HCT116 (cell line): ENCODE measurements at regions not wholly inside any gene's neighbourhood (a gene's known extent, or its start where the extent isn't known, plus 50 kb on each side); places are given as distances from the start of the nearest gene placed in this dataset.

Experiments used
- ATAC-seq: fragments of 200-7000 bp; cut with Tn5 transposase; 2 replicates; pipeline ENCODE4 v1.9.1; 2020; ENCODE audit warnings: mild to moderate bottlenecking, moderate library complexity
- BruUV-seq: library from RNA; stranded (reverse); fragments of 400-500 nt; replicated peaks from 2 replicates; lab custom pipeline; 2021; lab: Mats Ljungman, UMichigan
- CTCF ChIA-PET: fragments of 300-600 bp; sonication (Branson Sonifier 250); formaldehyde crosslinking; loops from one replicate; lab custom pipeline; 2021; ENCODE audit warnings: antibody characterized with exemption; lab: Charles Lee
- POLR2A ChIA-PET: fragments of 300-600, 350-600 bp; sonication (Branson Sonifier 250); formaldehyde crosslinking; loops from one replicate; lab custom pipeline; 2021; ENCODE audit warnings: antibody characterized with exemption; lab: Charles Lee
- RAD21 ChIA-PET, 2 experiments: fragments of 300-600 bp; sonication (Branson Sonifier 250); formaldehyde crosslinking; loops; one replicate each; lab custom pipeline; 2023; ENCODE audit warnings: low total read pairs in 2 of 2; ENCODE audit not compliant: uncharacterized antibody in 2 of 2, unreplicated experiment in 2 of 2, low non-redundant PET in 1 of 2; lab: Charles Lee
- DNase-seq: peaks from one replicate; pipeline ENCODE4 v3.0.0-alpha.2; 2010; ENCODE audit warnings: low read depth, low spot score
- H2AFZ ChIP-seq: fragments of 200-600 bp; shearing (Covaris generic), sonication (generic); 2 replicates; pipeline ENCODE4 v1.6.1; 2017; ENCODE audit warnings: low read depth, mixed run types, mixed read lengths, antibody characterized with exemption, low read length; ENCODE audit not compliant: poor library complexity, severe bottlenecking
- H3K27ac ChIP-seq: 2 replicates; pipeline ENCODE4 v1.5.1; 2012; ENCODE audit warnings: low read depth, low read length
- H3K27me3 ChIP-seq: fragments of 200-600 bp; sonication (generic); 2 replicates; pipeline ENCODE4 v1.6.1; 2016; ENCODE audit warnings: mixed run types, low read length, mixed read lengths; ENCODE audit not compliant: insufficient read depth
- H3K36me3 ChIP-seq, 2 experiments: fragments of 200-500 bp in 1 of 2; fragments of 200-600 bp in 1 of 2; sonication (Bioruptor generic) in 1 of 2; sonication (generic) in 1 of 2; 2 replicates each; pipeline versions ENCODE4 v1.5.1 to v1.6.1; 2014 to 2016; ENCODE audit warnings: low read length in 2 of 2, inconsistent platforms in 1 of 2, mixed read lengths in 1 of 2, mixed run types in 1 of 2; ENCODE audit not compliant: insufficient read depth in 2 of 2, control insufficient read depth in 1 of 2
- H3K4me1 ChIP-seq, 2 experiments: fragments of 200-600 bp in 1 of 2; sonication (generic) in 1 of 2; 2 replicates each; pipeline versions ENCODE4 v1.5.1 to v1.6.1; 2012 to 2017; ENCODE audit warnings: low read length in 2 of 2, inconsistent platforms in 1 of 2, mild to moderate bottlenecking in 1 of 2, mixed read lengths in 1 of 2, mixed run types in 1 of 2, moderate library complexity in 1 of 2; ENCODE audit not compliant: insufficient read depth in 2 of 2, control insufficient read depth in 1 of 2
- H3K4me2 ChIP-seq: fragments of 200-600 bp; sonication (generic); 2 replicates; pipeline ENCODE4 v1.6.1; 2017; ENCODE audit warnings: mixed run types, low read length, mixed read lengths
- H3K4me3 ChIP-seq, 2 experiments: fragments of 200-600 bp in 1 of 2; sonication (generic) in 1 of 2; replicated peaks in 1 of 2; 2 replicates each; pipeline ENCODE4 v1.5.1; 2011 to 2016; ENCODE audit warnings: low read length in 2 of 2, control low read depth in 1 of 2, low read depth in 1 of 2, mild to moderate bottlenecking in 1 of 2, mixed read lengths in 1 of 2, mixed run types in 1 of 2
- H3K79me2 ChIP-seq: fragments of 200-600 bp; sonication (generic); 2 replicates; pipeline ENCODE4 v1.6.1; 2017; ENCODE audit warnings: mild to moderate bottlenecking, mixed run types, low read length, moderate library complexity, mixed read lengths; ENCODE audit not compliant: insufficient read depth
- H3K9ac ChIP-seq: fragments of 200-600 bp; sonication (generic); 2 replicates; pipeline ENCODE4 v1.6.1; 2016; ENCODE audit warnings: low read length, mixed read lengths
- H3K9me2 ChIP-seq: fragments of 200-600 bp; sonication (generic), shearing (Covaris generic); 2 replicates; pipeline ENCODE4 v1.6.1; 2017; ENCODE audit warnings: mixed run types, mild to moderate bottlenecking, moderate library complexity; ENCODE audit not compliant: insufficient read depth
- H3K9me3 ChIP-seq, 2 experiments: fragments of 200-500 bp in 1 of 2; fragments of 200-600 bp in 1 of 2; sonication (Bioruptor generic) in 1 of 2; sonication (generic) in 1 of 2; 2 replicates each; pipeline ENCODE4 v1.6.1; 2014 to 2017; ENCODE audit warnings: low read length in 2 of 2, mixed read lengths in 2 of 2, inconsistent platforms in 1 of 2, low read depth in 1 of 2, mild to moderate bottlenecking in 1 of 2, mixed run types in 1 of 2, moderate library complexity in 1 of 2; ENCODE audit not compliant: control insufficient read depth in 1 of 2, insufficient read depth in 1 of 2
- H4K20me1 ChIP-seq: fragments of 200-600 bp; sonication (generic), shearing (Covaris generic); 2 replicates; pipeline ENCODE4 v1.6.1; 2017; ENCODE audit warnings: mixed run types, mild to moderate bottlenecking, moderate library complexity; ENCODE audit not compliant: insufficient read depth
- CBX3 ChIP-seq: IDR thresholded peaks from 2 replicates; pipeline ENCODE4 v1.6.1; 2012; ENCODE audit warnings: low read depth
- EZH2 ChIP-seq: fragments of 200-600 bp; sonication (generic); IDR thresholded peaks from 2 replicates; pipeline ENCODE4 v1.6.1; 2017; ENCODE audit warnings: antibody characterized with exemption, mixed run types
- EZH2phosphoT487 ChIP-seq: fragments of 200-600 bp; IDR thresholded peaks from 2 replicates; pipeline ENCODE4 v1.6.1; 2018; ENCODE audit warnings: antibody characterized with exemption, borderline replicate concordance
- FOSL1 ChIP-seq: IDR thresholded peaks from 2 replicates; pipeline ENCODE4 v1.6.1; 2012; ENCODE audit warnings: low read depth
- POLR2A ChIP-seq: IDR thresholded peaks from 2 replicates; pipeline ENCODE4 v1.7.0; 2011; ENCODE audit warnings: borderline replicate concordance; ENCODE audit not compliant: insufficient read depth, insufficient read length; ENCODE audit errors: extremely low read depth
- REST ChIP-seq: IDR thresholded peaks from 2 replicates; pipeline ENCODE4 v1.6.1; 2012; ENCODE audit warnings: low read depth
- SIN3A ChIP-seq: IDR thresholded peaks from 2 replicates; pipeline ENCODE4 v1.6.1; 2012; ENCODE audit warnings: low read depth
- ZFX ChIP-seq: fragments of 450-650 bp; IDR thresholded peaks from 2 replicates; pipeline ENCODE4 v1.6.1; 2017
- ZNF274 ChIP-seq: fragments of 200-500 bp; sonication (Bioruptor generic); IDR thresholded peaks from 2 replicates; pipeline ENCODE4 v1.6.1; 2014; ENCODE audit warnings: mild to moderate bottlenecking, low read depth, low read length, inconsistent platforms
- intact Hi-C: fragments of 100-400 bp; cut with micrococcal nuclease; formaldehyde crosslinking; loops from 2 replicates; pipeline ENCODE4 v1.10.0; 2022
- TF ChIP-seq, protein P1 (sequence below): IDR thresholded peaks from 2 replicates; pipeline ENCODE4 v1.6.1; 2011; ENCODE audit warnings: mild to moderate bottlenecking, low read length, moderate library complexity; ENCODE audit not compliant: insufficient replicate concordance; ENCODE audit errors: extremely low read depth

DNA sequence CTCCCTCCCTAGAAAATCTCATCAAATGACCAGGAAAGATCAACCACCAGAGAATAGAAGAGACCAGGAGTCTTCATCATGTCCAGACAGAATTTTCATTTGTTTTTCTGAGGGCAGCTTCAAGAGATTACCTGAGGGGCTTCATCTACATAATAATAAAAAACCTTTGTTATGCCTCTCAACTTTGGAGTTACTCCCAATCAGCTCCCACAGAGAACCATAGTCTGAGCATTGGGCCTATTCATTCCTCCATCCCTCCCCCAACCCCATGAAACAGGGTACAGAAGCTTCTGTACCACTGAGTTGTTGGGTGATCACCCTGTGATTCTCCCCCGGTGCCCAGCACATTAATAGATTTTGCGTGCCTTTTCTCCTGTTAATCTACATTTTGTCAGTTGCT is 53.3 kb upstream of the PRRC2C start:
- ATAC-seq (no peak), DNase-seq (no peak)
- H3K9me3 ChIP-seq = no peaks in the 10 kb centered on the region
- H3K4me3 ChIP-seq = no peak overlapping the region
- H3K9ac ChIP-seq = no peak overlapping the region
- no peak overlapping the region for H3K4me2 ChIP-seq
- H4K20me1 ChIP-seq = no peaks in the 10 kb centered on the region
- intact Hi-C loops = no loop called here
- H3K79me2 ChIP-seq = no peaks in the 10 kb centered on the region
- no peaks in the 10 kb centered on the region for H3K9me2 ChIP-seq
- H3K4me1 ChIP-seq = peaks cover 0 to 9% of the 10 kb centered on the region in 2 experiments; a peak in 2 of 4 replicates
- no peaks in the 10 kb centered on the region for H3K36me3 ChIP-seq
- BruUV-seq = no TSS peak
- H3K27me3 ChIP-seq = no peaks in the 10 kb centered on the region
- TF ChIP-seq, protein P1, sequence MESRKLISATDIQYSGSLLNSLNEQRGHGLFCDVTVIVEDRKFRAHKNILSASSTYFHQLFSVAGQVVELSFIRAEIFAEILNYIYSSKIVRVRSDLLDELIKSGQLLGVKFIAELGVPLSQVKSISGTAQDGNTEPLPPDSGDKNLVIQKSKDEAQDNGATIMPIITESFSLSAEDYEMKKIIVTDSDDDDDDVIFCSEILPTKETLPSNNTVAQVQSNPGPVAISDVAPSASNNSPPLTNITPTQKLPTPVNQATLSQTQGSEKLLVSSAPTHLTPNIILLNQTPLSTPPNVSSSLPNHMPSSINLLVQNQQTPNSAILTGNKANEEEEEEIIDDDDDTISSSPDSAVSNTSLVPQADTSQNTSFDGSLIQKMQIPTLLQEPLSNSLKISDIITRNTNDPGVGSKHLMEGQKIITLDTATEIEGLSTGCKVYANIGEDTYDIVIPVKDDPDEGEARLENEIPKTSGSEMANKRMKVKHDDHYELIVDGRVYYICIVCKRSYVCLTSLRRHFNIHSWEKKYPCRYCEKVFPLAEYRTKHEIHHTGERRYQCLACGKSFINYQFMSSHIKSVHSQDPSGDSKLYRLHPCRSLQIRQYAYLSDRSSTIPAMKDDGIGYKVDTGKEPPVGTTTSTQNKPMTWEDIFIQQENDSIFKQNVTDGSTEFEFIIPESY = no peak
- TF ChIP-seq ZNF274 = no peak
- TF ChIP-seq EZH2 = no peak
- no peak for TF ChIP-seq EZH2phosphoT487
- TF ChIP-seq CBX3 = no peak
- TF ChIP-seq SIN3A = no peak
- no peak for TF ChIP-seq REST
- TF ChIP-seq FOSL1 = no peak
- TF ChIP-seq ZFX = no peak
- TF ChIP-seq POLR2A = no peak
- RAD21 ChIA-PET = no interaction called here
- no peak overlapping the region for H2AFZ ChIP-seq
- CTCF ChIA-PET = no interaction called here
- H3K27ac ChIP-seq = no peak overlapping the region
- POLR2A ChIA-PET = no interaction called here
